ENCODE measurements at regions not wholly inside any gene's neighbourhood (a gene's known extent, or its start where the extent isn't known, plus 50 kb on each side); places are given as distances from the start of the nearest gene placed in this dataset.

DNA sequence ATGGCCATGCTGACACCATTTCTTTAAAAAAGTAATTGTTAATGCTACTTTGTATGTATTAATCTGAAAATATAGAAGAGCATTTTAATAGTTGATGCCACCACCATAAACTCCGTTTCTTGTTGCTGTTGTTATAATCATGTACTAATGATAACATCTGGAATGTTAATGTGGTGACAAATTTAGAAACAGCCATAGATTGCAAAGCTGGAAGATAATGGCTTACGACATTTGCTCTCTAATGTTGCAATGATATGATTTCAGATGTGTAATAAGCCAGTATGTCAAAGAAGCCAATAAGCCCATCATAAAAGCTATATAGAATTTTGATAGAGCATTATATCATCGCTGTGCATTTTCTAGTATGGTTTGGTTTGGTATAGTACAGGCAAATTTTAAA lies 579.4 kb upstream of the ZFP42 start:
- Histone ChIP-seq H3K27ac (no peak overlapping the region), H3K36me3 (no peaks in the 10 kb centered on the region), H3K27me3 (no peaks in the 10 kb centered on the region), H3K4me1 (no peaks in the 10 kb centered on the region), H3K4me3 (no peak overlapping the region), H3K9me3 (no peaks in the 10 kb centered on the region)
- TF ChIP-seq POLR2A (IDR thresholded peaks at IDR 0.05) (no peak), POLR2AphosphoS5 (IDR thresholded peaks at IDR 0.05; ENCODE audit: insufficient read depth in 1 of 2, low read depth in 1 of 2) (no peak)
- TF ChIP-seq, protein P1, sequence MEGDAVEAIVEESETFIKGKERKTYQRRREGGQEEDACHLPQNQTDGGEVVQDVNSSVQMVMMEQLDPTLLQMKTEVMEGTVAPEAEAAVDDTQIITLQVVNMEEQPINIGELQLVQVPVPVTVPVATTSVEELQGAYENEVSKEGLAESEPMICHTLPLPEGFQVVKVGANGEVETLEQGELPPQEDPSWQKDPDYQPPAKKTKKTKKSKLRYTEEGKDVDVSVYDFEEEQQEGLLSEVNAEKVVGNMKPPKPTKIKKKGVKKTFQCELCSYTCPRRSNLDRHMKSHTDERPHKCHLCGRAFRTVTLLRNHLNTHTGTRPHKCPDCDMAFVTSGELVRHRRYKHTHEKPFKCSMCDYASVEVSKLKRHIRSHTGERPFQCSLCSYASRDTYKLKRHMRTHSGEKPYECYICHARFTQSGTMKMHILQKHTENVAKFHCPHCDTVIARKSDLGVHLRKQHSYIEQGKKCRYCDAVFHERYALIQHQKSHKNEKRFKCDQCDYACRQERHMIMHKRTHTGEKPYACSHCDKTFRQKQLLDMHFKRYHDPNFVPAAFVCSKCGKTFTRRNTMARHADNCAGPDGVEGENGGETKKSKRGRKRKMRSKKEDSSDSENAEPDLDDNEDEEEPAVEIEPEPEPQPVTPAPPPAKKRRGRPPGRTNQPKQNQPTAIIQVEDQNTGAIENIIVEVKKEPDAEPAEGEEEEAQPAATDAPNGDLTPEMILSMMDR (IDR thresholded peaks at IDR 0.05), result no peak
- intact Hi-C loops (cut with DNase I), result no loop called here
- no peak for DNase-seq (ENCODE audit: extremely low spot score in 2 of 2)

DNA sequence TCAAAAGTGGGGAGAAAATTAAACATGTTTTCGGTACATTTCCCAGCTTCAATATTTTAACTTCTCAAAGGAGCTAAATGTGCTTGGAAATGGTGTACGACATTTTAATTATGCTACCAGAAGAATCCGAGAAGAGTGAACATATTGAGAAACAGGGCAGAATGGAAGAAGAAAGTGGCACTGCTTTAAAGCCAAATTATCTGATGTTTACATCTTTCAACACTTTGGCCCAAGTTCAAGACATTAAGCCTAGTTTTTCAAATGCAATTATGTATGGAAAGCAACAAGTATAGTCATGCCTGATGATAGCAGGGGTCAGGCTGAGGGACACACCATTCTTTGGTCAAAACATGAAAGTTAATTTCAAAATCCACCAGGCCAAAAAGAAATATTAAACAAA lies 577.9 kb upstream of the ZFP42 start:
- Histone ChIP-seq H3K4me3 (no peak overlapping the region), H3K4me1 (no peaks in the 10 kb centered on the region), H3K36me3 (no peaks in the 10 kb centered on the region), H3K27ac (no peak overlapping the region), H3K27me3 (no peaks in the 10 kb centered on the region), H3K9me3 (no peaks in the 10 kb centered on the region)
- TF ChIP-seq POLR2AphosphoS5 (IDR thresholded peaks at IDR 0.05; ENCODE audit: insufficient read depth in 1 of 2, low read depth in 1 of 2) (no peak), POLR2A (IDR thresholded peaks at IDR 0.05) (no peak)
- TF ChIP-seq, protein P1 (IDR thresholded peaks at IDR 0.05), result no peak
- intact Hi-C loops (cut with DNase I), result no loop called here
- DNase-seq (ENCODE audit: extremely low spot score in 2 of 2), result no peak

DNA sequence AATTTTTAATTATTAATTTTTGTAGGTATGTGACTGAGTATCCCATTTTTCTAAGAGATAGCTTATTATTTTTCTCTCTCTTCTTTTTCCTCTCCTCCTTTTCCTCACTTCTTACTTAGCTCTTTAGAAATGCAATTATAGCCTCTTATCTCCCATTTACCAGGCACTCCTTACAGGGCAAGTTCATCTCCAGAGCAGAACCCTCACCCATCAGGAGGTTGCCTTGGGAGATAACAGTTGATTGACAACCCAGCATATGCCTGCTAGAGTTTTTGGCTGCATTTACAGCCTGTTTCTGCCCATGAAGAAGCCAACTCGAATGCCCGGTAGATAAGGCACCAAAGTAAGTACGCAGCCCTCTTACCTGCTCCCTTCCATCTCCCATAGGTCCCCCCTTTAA lies 572.9 kb upstream of the ZFP42 start:
- TF ChIP-seq POLR2AphosphoS5 (IDR thresholded peaks at IDR 0.05; ENCODE audit: insufficient read depth in 1 of 2, low read depth in 1 of 2) (no peak), POLR2A (IDR thresholded peaks at IDR 0.05) (no peak)
- TF ChIP-seq, protein P1 (IDR thresholded peaks at IDR 0.05), result no peak
- no peak overlapping the region for H3K27ac ChIP-seq
- H3K4me1 ChIP-seq, result no peaks in the 10 kb centered on the region
- no peak for DNase-seq (ENCODE audit: extremely low spot score in 2 of 2)
- H3K4me3 ChIP-seq, result no peak overlapping the region
- intact Hi-C loops (cut with DNase I), result no loop called here
- H3K27me3 ChIP-seq, result no peaks in the 10 kb centered on the region
- no peaks in the 10 kb centered on the region for H3K9me3 ChIP-seq
- H3K36me3 ChIP-seq, result no peaks in the 10 kb centered on the region

DNA sequence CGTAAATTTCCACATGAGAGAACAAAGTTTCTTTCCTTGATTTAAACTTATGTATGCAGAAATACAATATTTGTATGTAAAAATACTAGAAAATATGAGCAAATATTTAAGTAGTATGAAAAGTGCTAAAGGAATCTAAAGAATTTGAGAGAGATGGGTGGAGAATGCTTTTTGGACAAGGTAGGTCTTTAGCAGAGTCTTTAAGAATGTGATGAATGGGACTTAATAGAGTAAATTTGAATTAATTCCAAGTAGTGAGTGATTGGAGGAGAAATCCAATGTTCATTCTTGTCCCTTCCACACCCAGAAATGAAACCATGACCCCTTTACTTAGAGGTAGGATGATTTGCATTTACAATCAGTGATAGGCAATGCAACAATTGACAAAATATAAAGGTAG lies 570.9 kb upstream of the ZFP42 start:
- TF ChIP-seq POLR2A (IDR thresholded peaks at IDR 0.05) (no peak), POLR2AphosphoS5 (IDR thresholded peaks at IDR 0.05; ENCODE audit: insufficient read depth in 1 of 2, low read depth in 1 of 2) (no peak)
- TF ChIP-seq, protein P1 (IDR thresholded peaks at IDR 0.05), result no peak
- Histone ChIP-seq H3K27me3 (no peaks in the 10 kb centered on the region), H3K4me3 (no peak overlapping the region), H3K9me3 (no peaks in the 10 kb centered on the region), H3K27ac (no peak overlapping the region), H3K36me3 (no peaks in the 10 kb centered on the region), H3K4me1 (no peaks in the 10 kb centered on the region)
- intact Hi-C loops (cut with DNase I), result no loop called here
- no peak for DNase-seq (ENCODE audit: extremely low spot score in 2 of 2)

DNA sequence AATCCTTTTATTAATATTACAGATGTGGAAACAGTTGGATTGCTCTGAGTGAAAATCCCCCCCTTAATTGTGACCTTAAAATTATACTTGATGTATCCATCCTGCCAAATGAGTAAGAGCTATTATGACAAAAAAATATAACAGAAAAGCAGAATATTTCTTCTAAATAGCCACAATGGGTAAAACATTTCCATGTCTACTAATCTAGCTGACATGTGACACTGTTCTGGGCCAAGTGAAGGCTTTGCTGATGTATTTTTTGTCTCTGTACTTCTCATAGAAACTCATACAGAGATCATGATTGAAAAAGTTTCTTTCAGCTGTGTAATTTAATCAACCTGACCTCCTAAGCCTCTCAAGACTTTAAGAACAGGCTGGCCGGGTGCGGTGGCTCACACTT lies 569.1 kb upstream of the ZFP42 start:
- Histone ChIP-seq H3K27ac (no peak overlapping the region), H3K4me1 (no peaks in the 10 kb centered on the region), H3K4me3 (no peak overlapping the region), H3K27me3 (no peaks in the 10 kb centered on the region), H3K36me3 (no peaks in the 10 kb centered on the region), H3K9me3 (no peaks in the 10 kb centered on the region)
- intact Hi-C loops (cut with DNase I), result no loop called here
- TF ChIP-seq POLR2A (IDR thresholded peaks at IDR 0.05) (no peak), POLR2AphosphoS5 (IDR thresholded peaks at IDR 0.05; ENCODE audit: insufficient read depth in 1 of 2, low read depth in 1 of 2) (no peak)
- TF ChIP-seq, protein P1 (IDR thresholded peaks at IDR 0.05), result no peak
- DNase-seq (ENCODE audit: extremely low spot score in 2 of 2), result no peak
